Left lung (tissue), 4 donors: ENCODE measurements at regions not wholly inside any gene's neighbourhood (a gene's known extent, or its start where the extent isn't known, plus 50 kb on each side); places are given as distances from the start of the nearest gene placed in this dataset.
A peak's percentile ranks its signal among the peaks of the same experiment; 100 is the strongest.

Experiments used
- ATAC-seq: fragments of 200-7000 bp; cut with Tn5 transposase; one replicate; pipeline ENCODE4 v1.9.1; 2020; ENCODE audit warnings: moderate library complexity
- DNase-seq, 4 donors: peaks; one replicate each; pipeline ENCODE4 v3.0.0-alpha.2; 2013 to 2020
- H3K27ac ChIP-seq, 2 donors: fragments of 200-600 bp; sonication (generic) in 1 of 2; one replicate each; pipeline versions ENCODE4 v1.5.0 to v1.8.0; 2020 to 2021
- H3K27me3 ChIP-seq, 2 donors: fragments of 200-600 bp; sonication (generic) in 1 of 2; one replicate each; pipeline versions ENCODE4 v1.5.0 to v1.8.0; 2020 to 2021
- H3K36me3 ChIP-seq, 2 donors: fragments of 200-600 bp; sonication (generic) in 1 of 2; one replicate each; pipeline versions ENCODE4 v1.5.0 to v1.8.0; 2020 to 2021
- H3K4me1 ChIP-seq, 2 donors: fragments of 200-600 bp; one replicate each; pipeline ENCODE4 v1.8.0; 2021
- H3K4me3 ChIP-seq, 2 donors: fragments of 200-600 bp; sonication (generic) in 1 of 2; one replicate each; pipeline versions ENCODE4 v1.5.0 to v1.8.0; 2020 to 2021; ENCODE audit warnings: mild to moderate bottlenecking in 1 of 2
- H3K9me3 ChIP-seq, 2 donors: fragments of 200-600 bp; sonication (generic) in 1 of 2; one replicate each; pipeline versions ENCODE4 v1.5.0 to v1.8.0; 2020 to 2021
- intact Hi-C, 2 donors: fragments of 100-400 bp; cut with DNase I; formaldehyde crosslinking; loops; one replicate each; pipeline versions ENCODE4 v1.11.2 to v1.14.2; 2022
- TF ChIP-seq, protein P1 (sequence below), 2 donors: fragments of 200-600 bp; sonication (generic) in 1 of 2; IDR thresholded peaks; one replicate each; pipeline versions ENCODE4 v1.5.0 to v1.8.0; 2021; ENCODE audit warnings: antibody characterized with exemption in 2 of 2
- donor health status: DM: no; HTN: yes; CAD: no.
- donor health status: DM: no; HTN: no; CAD: no.

- intact Hi-C loops, result no loop called here
- Histone ChIP-seq H3K27ac (peak overlapping the region; percentile 13 to 14), H3K4me1 (no peaks in the 10 kb centered on the region), H3K9me3 (no peaks in the 10 kb centered on the region), H3K27me3 (no peaks in the 10 kb centered on the region), H3K36me3 (no peaks in the 10 kb centered on the region), H3K4me3 (peak overlapping the region; percentile 22 to 23)
- peak in 3 of 4 donors; percentile 3 to 36 (median 27) for DNase-seq
- ATAC-seq, result peak; percentile 97
- TF ChIP-seq, protein P1, sequence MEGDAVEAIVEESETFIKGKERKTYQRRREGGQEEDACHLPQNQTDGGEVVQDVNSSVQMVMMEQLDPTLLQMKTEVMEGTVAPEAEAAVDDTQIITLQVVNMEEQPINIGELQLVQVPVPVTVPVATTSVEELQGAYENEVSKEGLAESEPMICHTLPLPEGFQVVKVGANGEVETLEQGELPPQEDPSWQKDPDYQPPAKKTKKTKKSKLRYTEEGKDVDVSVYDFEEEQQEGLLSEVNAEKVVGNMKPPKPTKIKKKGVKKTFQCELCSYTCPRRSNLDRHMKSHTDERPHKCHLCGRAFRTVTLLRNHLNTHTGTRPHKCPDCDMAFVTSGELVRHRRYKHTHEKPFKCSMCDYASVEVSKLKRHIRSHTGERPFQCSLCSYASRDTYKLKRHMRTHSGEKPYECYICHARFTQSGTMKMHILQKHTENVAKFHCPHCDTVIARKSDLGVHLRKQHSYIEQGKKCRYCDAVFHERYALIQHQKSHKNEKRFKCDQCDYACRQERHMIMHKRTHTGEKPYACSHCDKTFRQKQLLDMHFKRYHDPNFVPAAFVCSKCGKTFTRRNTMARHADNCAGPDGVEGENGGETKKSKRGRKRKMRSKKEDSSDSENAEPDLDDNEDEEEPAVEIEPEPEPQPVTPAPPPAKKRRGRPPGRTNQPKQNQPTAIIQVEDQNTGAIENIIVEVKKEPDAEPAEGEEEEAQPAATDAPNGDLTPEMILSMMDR (IDR thresholded peaks at IDR 0.05), result no peak
These were observed 908.6 kb upstream of the EDIL3 start for GRCh38 chr5:85293145-85293785.

GRCh38 chr5:85304524-85304923, 919.8 kb upstream of the EDIL3 start:
- intact Hi-C loops, result no loop called here
- TF ChIP-seq, protein P1 (IDR thresholded peaks at IDR 0.05), result no peak
- no peak for ATAC-seq

GRCh38 chr5:85305766-85306165, 921.1 kb upstream of the EDIL3 start:
- no peak for DNase-seq
- Histone ChIP-seq H3K4me1 (no peaks in the 10 kb centered on the region), H3K27me3 (no peaks in the 10 kb centered on the region), H3K9me3 (no peaks in the 10 kb centered on the region), H3K4me3 (no peak overlapping the region), H3K36me3 (no peaks in the 10 kb centered on the region), H3K27ac (no peak overlapping the region)
- ATAC-seq, result no peak
- TF ChIP-seq, protein P1 (IDR thresholded peaks at IDR 0.05), result no peak
- intact Hi-C loops, result no loop called here

More at GRCh38 chr5:85304524-85304923, 919.8 kb upstream of the EDIL3 start:
- no peaks in the 10 kb centered on the region for H3K36me3 ChIP-seq
- H3K27ac ChIP-seq, result no peak overlapping the region
- DNase-seq, result no peak
- H3K4me1 ChIP-seq, result no peaks in the 10 kb centered on the region
- H3K4me3 ChIP-seq, result no peak overlapping the region
- no peaks in the 10 kb centered on the region for H3K27me3 ChIP-seq
- H3K9me3 ChIP-seq, result no peaks in the 10 kb centered on the region

DNA sequence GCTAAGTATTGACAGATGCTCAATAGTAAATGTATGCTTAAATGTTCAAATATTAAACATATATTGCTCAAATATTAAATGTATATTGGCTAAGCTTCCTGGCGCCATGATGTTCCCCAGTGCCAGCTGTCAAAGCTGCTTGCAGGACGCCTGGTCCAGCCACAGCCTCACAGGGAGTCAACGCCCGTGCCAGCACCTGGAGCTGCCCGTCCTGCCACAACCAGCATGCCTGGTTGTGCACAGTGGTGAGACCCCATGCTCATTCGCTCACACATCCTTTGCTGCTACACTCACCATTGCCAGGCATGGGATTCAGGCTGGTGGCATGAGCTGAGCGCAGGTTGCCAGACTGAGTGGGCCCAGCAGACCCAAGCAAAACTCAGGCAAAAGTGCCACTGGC, 926.9 kb upstream of the EDIL3 start:
- no peaks in the 10 kb centered on the region for H3K9me3 ChIP-seq
- DNase-seq, result peak in 1 of 4 donors; percentile 64
- H3K4me1 ChIP-seq, result no peaks in the 10 kb centered on the region
- ATAC-seq, result no peak
- intact Hi-C loops, result no loop called here
- H3K4me3 ChIP-seq, result no peak overlapping the region
- TF ChIP-seq, protein P1 (IDR thresholded peaks at IDR 0.05), result no peak
- no peaks in the 10 kb centered on the region for H3K36me3 ChIP-seq
- no peak overlapping the region for H3K27ac ChIP-seq
- no peaks in the 10 kb centered on the region for H3K27me3 ChIP-seq

GRCh38 chr5:85320495-85320894, 935.8 kb upstream of the EDIL3 start:
- DNase-seq (no peak), ATAC-seq (no peak)
- intact Hi-C loops, result no loop called here
- no peaks in the 10 kb centered on the region for H3K9me3 ChIP-seq
- TF ChIP-seq, protein P1 (IDR thresholded peaks at IDR 0.05), result no peak
- no peak overlapping the region for H3K4me3 ChIP-seq
- H3K27ac ChIP-seq, result no peak overlapping the region
- no peaks in the 10 kb centered on the region for H3K4me1 ChIP-seq
- no peaks in the 10 kb centered on the region for H3K27me3 ChIP-seq
- H3K36me3 ChIP-seq, result no peaks in the 10 kb centered on the region
